ENCODE measurements at regions not wholly inside any gene's neighbourhood (a gene's known extent, or its start where the extent isn't known, plus 50 kb on each side); places are given as distances from the start of the nearest gene placed in this dataset.

DNA sequence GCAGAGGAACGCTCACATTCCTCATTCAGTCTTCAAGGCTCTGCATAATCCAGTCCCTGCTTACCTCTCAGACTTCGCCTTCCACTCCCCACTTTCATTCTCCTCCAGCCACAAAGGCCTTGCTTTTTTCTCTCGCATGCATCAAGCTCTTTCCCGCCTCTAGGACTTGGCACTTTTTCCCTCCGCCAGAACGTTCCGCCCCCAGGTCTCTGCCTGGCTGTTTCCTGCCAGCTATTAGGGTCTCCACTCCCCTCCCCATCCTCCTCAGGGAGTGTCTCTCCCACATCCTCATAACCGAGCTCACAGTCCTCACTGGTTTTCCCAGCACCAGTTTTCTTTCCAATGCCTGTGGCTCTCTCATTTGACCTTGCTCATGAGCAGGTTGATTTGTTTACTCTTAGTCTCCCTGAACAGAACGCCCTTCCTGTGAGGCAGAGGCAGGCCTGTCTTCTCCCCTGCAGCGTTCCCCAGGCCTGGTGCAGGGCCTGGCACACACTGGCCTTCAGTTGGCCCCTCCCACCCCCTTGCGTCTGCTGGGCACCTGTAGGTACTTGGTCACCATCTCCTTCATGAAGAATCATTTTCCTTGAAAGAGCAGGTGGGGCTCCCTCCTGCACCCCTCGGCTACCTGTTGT is 75.2 kb downstream of the RTL6 start:
- TF ChIP-seq, protein P1, sequence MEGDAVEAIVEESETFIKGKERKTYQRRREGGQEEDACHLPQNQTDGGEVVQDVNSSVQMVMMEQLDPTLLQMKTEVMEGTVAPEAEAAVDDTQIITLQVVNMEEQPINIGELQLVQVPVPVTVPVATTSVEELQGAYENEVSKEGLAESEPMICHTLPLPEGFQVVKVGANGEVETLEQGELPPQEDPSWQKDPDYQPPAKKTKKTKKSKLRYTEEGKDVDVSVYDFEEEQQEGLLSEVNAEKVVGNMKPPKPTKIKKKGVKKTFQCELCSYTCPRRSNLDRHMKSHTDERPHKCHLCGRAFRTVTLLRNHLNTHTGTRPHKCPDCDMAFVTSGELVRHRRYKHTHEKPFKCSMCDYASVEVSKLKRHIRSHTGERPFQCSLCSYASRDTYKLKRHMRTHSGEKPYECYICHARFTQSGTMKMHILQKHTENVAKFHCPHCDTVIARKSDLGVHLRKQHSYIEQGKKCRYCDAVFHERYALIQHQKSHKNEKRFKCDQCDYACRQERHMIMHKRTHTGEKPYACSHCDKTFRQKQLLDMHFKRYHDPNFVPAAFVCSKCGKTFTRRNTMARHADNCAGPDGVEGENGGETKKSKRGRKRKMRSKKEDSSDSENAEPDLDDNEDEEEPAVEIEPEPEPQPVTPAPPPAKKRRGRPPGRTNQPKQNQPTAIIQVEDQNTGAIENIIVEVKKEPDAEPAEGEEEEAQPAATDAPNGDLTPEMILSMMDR (optimal IDR thresholded peaks at IDR 0.05 in 1 of 3, IDR thresholded peaks at IDR 0.05 in 1 of 3, conservative IDR thresholded peaks at IDR 0.05 in 1 of 3; ENCODE audit: extremely low read depth in 1 of 3, insufficient read depth in 2 of 3, low read length in 3 of 3), result no peak
- TF ChIP-seq EZH2 (IDR thresholded peaks at IDR 0.05; ENCODE audit: low read length), result no peak
- DNase-seq (ENCODE audit: low read depth, low spot score), result no peak
- dilution Hi-C loops (cut with MboI; ENCODE audit: extremely low pct_ligation_motif_present, low sequenced_read_pairs), result no loop called here

DNA sequence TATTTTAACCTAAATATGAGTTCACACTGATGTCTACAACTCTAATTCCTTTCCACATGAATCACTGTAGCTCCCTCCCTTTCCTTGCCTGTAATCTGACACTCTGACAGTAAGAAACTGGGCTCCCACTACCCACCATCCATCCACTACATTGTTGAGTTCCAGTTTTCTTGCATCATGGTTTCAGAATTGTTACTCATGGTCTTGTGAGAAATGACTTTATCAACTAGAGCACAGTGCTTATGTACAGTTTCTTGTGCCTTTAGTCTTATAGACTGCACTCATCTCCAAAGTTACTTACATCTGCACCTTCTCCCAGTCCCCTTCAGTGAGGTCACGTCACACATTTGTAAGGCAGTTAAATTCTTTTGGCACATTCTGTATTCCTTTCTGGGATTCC is 78.6 kb downstream of the RTL6 start:
- Histone ChIP-seq H3K4me1 (ENCODE audit: control insufficient read depth, extremely low read depth, insufficient read depth, low read length) (no peaks in the 10 kb centered on the region), H3K27me3 (ENCODE audit: control insufficient read depth, extremely low read depth, insufficient read depth, low read length) (peaks cover 8% of the 10 kb centered on the region), H4K20me1 (ENCODE audit: control insufficient read depth, extremely low read depth, insufficient read depth, low read length) (no peaks in the 10 kb centered on the region), H3K9ac (ENCODE audit: control insufficient read depth, extremely low read depth, insufficient read depth, low read length) (no peak overlapping the region), H3K9me1 (ENCODE audit: control insufficient read depth, extremely low read depth, insufficient read depth, low read length) (no peaks in the 10 kb centered on the region), H2AFZ (ENCODE audit: control insufficient read depth, low read length) (no peak overlapping the region), H3K27ac (ENCODE audit: control insufficient read depth, insufficient read depth, low read length) (no peak overlapping the region), H3K4me3 (ENCODE audit: control insufficient read depth in 2 of 3, extremely low read depth in 1 of 3, insufficient read depth in 2 of 3, low read depth in 1 of 3, low read length in 3 of 3) (no peak overlapping the region), H3K79me2 (ENCODE audit: control insufficient read depth, insufficient read depth, low read length) (no peaks in the 10 kb centered on the region), H3K4me2 (ENCODE audit: control insufficient read depth, extremely low read depth, insufficient read depth, low read depth, low read length) (no peak overlapping the region), H3K36me3 (ENCODE audit: control insufficient read depth in 2 of 2, extremely low read depth in 1 of 2, insufficient read depth in 2 of 2, low read length in 2 of 2) (no peaks in the 10 kb centered on the region), H3K9me3 (ENCODE audit: control insufficient read depth, low read depth, low read length) (no peaks in the 10 kb centered on the region)
- DNase-seq (ENCODE audit: low read depth, low spot score) (no peak), FAIRE-seq (no peak)
- dilution Hi-C loops (cut with MboI; ENCODE audit: extremely low pct_ligation_motif_present, low sequenced_read_pairs), result no loop called here
- TF ChIP-seq, protein P1 (optimal IDR thresholded peaks at IDR 0.05 in 1 of 3, IDR thresholded peaks at IDR 0.05 in 1 of 3, conservative IDR thresholded peaks at IDR 0.05 in 1 of 3; ENCODE audit: extremely low read depth in 1 of 3, insufficient read depth in 2 of 3, low read length in 3 of 3), result no peak
- no peak for TF ChIP-seq EZH2 (IDR thresholded peaks at IDR 0.05; ENCODE audit: low read length)

More for the DNA sequence above, 75.2 kb downstream of the RTL6 start:
- Histone ChIP-seq H3K9me1 (ENCODE audit: control insufficient read depth, extremely low read depth, insufficient read depth, low read length) (no peaks in the 10 kb centered on the region), H3K36me3 (ENCODE audit: control insufficient read depth in 2 of 2, extremely low read depth in 1 of 2, insufficient read depth in 2 of 2, low read length in 2 of 2) (no peaks in the 10 kb centered on the region), H3K79me2 (ENCODE audit: control insufficient read depth, insufficient read depth, low read length) (no peaks in the 10 kb centered on the region), H3K4me1 (ENCODE audit: control insufficient read depth, extremely low read depth, insufficient read depth, low read length) (no peaks in the 10 kb centered on the region), H3K27me3 (ENCODE audit: control insufficient read depth, extremely low read depth, insufficient read depth, low read length) (peaks cover 18% of the 10 kb centered on the region), H3K4me2 (ENCODE audit: control insufficient read depth, extremely low read depth, insufficient read depth, low read depth, low read length) (no peak overlapping the region), H2AFZ (ENCODE audit: control insufficient read depth, low read length) (no peak overlapping the region), H4K20me1 (ENCODE audit: control insufficient read depth, extremely low read depth, insufficient read depth, low read length) (no peaks in the 10 kb centered on the region), H3K27ac (ENCODE audit: control insufficient read depth, insufficient read depth, low read length) (no peak overlapping the region), H3K4me3 (ENCODE audit: control insufficient read depth in 2 of 3, extremely low read depth in 1 of 3, insufficient read depth in 2 of 3, low read depth in 1 of 3, low read length in 3 of 3) (no peak overlapping the region), H3K9me3 (ENCODE audit: control insufficient read depth, low read depth, low read length) (no peaks in the 10 kb centered on the region), H3K9ac (ENCODE audit: control insufficient read depth, extremely low read depth, insufficient read depth, low read length) (no peak overlapping the region)
- FAIRE-seq, result no peak
